Posterior vena cava (tissue), 2 donors: ENCODE measurements at regions not wholly inside any gene's neighbourhood (a gene's known extent, or its start where the extent isn't known, plus 50 kb on each side); places are given as distances from the start of the nearest gene placed in this dataset.

Experiments
- DNase-seq: peaks from one replicate; pipeline ENCODE4 v3.0.0-alpha.2; 2020; ENCODE audit warnings: low spot score
- intact Hi-C, 2 donors: fragments of 100-400 bp; cut with DNase I; formaldehyde crosslinking; loops; one replicate each; pipeline versions ENCODE4 v1.14.1 to v1.14.2; 2022 to 2023
- donor health status: DM: yes; HTN: yes; CAD: no.
- donor health status: DM: yes; HTN: yes; CAD: no.

DNA sequence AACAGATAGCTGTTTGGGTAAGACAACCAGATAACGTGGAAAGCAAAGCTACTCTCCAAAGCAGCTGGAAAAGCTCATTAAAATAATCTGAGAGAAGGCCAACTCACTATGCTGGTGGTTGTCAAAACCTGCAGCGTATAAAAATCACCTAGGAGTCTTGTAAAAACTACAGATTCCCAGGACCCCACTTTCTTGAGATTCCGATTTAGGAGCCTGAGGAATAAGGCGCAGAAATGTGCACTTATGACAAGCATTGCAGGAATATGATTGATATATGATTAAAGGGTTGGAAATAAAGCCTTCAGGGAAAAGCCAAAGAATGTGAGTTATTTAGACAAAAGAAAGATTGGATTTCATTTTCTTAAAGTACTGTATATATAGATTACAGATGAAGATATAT, 285.0 kb upstream of the PTGER4 start:
- intact Hi-C loops, result no loop called here
- DNase-seq, result no peak

DNA sequence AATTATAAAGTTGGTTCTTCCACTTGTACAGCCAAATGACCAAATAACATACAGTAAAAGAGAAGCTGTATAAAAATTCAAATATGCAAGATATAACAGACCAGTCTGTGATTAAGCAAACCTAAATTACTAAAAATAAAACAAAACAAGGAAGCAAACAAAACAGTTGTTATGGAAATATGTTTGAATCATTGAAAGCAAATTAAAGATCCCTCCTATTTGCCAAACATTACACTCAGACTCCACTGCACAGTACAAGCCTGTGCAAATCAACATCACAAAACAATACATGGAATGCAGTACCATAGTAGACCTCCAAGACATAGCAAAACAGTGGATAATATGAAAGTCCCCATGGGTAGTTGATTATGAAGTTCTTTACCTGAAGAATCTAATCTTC, 288.1 kb upstream of the PTGER4 start:
- DNase-seq, result no peak
- intact Hi-C loops, result no loop called here

DNA sequence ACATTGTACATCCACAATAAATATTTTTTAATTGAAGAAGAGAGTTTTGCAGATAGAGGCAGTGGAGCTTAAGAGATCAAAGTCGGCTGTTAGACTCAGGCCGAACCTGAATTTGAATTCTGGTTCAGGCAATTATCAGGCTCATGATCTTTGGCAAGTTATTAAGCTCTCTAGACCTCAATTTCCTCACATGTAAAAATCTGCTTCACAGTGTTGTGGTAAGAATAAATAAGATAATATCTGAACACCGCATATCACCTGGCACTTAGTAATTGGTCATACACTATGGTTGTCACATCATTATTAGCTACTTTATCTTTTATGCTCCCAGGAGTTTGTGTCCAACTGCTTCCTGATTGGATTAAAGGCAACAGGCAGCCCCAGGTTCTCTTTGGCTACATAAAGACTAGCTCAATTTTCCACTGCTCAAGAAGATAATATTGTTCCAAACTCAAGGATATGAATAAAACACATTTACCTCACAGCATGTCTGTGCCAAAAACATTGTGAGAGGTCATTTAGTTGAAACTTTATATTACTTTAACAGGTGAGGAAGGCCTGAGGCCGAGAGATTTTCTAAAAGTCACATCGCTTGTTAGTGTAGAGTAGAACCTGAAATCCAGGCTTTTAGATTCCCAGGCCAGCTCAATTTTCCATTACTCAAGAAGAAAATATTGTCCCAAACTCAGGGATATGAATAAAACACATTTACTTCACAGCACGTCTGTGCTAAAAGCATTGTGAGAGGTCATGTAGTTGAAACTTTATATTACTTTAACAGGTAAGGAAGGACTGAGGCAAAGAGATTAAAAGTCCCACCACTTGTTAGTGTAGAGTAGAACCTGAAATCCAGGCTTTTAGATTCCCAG, 289.2 kb upstream of the PTGER4 start:
- intact Hi-C loops, result no loop called here
- DNase-seq, result no peak

DNA sequence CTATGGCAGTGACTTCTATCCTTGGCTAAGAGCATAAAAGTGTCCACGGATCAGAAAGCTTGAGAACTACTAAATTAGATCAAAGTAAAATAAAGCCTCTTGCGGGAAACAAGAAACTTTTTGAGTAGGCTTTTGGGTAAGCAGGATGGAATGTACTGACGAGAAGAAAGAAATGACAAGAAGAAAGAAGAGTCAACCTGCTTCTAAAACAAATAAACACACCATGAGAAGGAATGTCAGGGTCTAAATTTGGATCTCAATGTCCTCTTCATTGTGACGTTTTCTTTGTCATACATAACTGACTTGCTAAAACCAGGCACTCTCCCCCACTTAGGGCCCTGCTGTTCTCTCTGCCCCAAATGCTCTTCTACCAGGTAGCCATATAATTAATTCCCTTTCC, 290.1 kb upstream of the PTGER4 start:
- no peak for DNase-seq
- intact Hi-C loops, result no loop called here

DNA sequence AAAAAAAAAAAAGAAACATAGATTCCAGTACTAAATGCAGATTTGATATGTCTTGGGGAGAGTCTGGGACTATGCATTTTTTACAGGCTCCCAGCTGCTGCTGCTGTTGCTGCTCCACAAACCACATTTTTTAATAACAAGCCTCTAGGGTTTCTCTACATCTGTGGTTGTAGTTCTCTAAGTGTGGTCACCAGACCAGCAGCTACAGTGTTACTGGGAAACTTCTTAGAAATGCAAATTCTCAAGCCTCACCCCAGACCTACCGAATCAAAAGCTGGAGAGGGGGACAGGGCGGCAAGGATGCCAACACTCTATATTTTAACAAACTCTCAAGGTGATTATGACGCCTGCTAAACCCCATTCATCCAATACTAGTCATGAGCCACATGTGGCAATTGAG, 293.4 kb upstream of the PTGER4 start:
- intact Hi-C loops, result no loop called here

DNA sequence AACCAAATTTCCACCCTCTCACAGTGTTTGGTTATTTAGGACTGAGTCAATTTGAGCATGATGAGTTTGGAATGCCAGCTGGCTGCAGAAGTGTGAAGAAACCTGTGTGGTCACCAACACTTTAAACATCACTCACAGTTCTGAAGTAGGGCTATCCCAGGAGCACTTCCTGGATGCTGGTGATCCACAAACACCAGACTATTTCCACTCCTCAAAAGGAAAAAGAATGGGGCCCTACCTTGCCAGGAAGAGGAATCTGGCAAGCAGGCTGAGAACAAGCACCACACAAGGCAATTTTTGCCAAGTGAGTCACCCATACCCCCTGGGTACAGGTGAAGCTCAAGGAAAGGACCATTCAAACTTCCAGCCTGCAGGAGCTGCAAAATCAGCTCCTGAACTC, 294.2 kb upstream of the PTGER4 start:
- intact Hi-C loops, result no loop called here
- no peak for DNase-seq

More for the DNA sequence above, 293.4 kb upstream of the PTGER4 start:
- DNase-seq, result no peak

DNA sequence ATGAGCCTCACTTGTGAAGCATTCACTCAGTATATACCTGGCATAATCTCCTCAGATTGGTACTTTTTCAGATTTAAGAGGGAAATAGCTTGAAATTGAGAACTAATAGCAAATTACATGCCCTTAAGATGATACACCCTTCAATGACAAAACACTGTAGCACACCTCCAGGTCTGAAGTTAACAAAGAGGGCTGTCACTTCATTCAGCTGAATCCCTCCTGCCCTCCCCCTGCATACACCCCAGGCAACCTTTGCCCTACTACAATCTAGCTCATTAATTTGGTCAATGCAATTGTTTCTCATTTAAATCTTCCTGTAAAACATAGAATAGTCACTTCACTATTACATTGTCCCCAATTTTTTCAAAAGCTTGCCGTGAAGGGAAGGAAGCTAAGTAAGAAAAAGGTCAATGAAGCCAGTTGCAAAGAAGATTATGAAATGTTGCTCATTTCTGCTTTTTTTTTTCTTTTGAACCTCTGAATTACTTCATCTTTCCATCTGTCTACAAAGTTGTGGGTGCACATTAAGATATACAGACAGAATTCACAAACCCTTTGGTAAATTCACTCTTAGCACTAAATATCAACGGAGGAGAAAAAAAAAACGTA, 294.8 kb upstream of the PTGER4 start:
- DNase-seq, result no peak
- intact Hi-C loops, result no loop called here

DNA sequence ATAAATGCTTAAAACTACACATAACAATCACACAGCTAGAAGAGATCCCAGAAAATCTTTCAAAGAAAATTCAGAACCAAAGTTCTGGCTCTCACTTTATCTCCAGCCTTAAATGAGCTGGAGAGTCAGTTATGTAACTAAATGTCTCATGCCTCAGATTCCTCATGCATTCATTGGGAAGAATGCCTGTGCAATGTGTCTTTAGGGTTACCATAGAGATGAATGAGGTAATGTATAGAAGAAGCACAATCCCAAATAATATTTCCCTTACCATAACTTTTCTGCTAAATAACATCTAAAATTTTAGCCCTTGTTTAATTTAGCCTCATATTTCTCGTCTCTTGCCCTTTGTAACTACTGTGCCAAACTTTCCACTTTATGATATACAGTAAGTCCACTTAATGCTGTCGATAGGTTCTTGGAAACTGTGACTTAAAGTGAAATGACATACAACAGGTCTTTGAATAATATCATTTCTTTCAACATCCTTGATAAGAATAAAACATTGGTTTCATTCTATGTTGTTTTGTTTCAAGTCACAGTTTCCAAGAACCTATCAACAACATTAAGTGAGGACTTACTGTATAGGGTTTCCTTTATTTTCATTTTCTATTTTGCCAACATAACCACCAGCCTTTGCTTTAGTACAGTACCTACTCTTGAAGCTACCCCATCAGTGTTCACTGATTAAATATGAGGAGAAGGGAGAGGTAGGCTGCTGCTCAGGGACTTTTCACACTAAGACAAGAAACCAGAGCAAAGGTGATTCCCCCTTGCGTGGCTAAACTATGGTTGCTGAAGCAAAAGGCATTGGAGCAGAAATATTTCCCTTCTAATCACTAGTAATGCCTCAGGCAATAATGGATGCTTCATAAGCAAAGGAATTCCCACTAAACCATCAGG, 295.7 kb upstream of the PTGER4 start:
- intact Hi-C loops, result no loop called here
- no peak for DNase-seq

DNA sequence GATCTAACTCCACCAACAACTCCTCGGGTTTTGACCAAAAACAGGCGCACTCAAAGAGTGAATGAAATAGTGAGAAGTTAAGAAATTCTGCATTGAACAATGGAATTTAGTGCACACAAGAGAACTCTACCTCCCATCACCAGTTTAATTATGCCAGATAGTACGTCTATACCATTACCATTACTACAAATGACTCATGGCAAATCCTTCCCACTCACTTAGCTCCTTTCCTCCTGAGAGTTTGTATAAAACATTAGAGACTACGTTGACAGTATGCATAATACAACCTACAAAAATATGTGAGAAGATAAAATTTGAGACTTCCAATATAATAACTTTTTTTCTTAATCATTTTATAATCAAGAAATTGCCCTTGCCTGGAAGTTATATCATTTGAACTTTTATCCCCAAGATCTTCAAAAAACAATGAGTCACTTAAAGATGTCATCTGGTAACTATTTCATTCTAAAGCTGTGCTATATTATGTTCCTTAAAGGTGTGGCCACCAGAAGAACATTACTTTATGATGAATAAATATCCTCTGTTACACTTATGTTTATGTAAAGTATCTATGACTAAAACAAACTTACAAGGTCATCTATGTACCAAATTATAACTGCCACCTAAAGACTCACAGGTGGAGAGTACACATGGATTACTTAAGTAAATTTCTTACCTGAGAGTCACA, 297.9 kb upstream of the PTGER4 start:
- DNase-seq, result no peak
- intact Hi-C loops, result no loop called here

DNA sequence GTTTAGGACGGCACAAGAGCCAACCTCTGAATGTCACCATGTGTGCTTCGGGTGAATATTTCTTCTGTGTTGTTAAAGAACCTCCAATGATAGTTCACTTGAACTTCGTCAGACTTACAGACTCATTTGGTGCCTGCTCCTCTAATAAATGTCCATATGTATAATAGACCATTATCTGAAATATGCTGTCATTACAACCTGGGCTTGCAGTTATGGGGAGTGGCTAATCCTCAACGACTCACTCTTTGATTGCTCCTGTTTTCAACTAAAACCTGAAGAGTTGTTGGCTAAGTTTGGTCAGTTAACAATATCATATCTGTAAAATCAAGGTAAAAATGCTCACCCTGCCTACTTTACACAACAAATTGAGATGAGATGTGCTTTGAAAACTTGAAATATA, 298.7 kb upstream of the PTGER4 start:
- DNase-seq, result no peak
- intact Hi-C loops, result no loop called here

DNA sequence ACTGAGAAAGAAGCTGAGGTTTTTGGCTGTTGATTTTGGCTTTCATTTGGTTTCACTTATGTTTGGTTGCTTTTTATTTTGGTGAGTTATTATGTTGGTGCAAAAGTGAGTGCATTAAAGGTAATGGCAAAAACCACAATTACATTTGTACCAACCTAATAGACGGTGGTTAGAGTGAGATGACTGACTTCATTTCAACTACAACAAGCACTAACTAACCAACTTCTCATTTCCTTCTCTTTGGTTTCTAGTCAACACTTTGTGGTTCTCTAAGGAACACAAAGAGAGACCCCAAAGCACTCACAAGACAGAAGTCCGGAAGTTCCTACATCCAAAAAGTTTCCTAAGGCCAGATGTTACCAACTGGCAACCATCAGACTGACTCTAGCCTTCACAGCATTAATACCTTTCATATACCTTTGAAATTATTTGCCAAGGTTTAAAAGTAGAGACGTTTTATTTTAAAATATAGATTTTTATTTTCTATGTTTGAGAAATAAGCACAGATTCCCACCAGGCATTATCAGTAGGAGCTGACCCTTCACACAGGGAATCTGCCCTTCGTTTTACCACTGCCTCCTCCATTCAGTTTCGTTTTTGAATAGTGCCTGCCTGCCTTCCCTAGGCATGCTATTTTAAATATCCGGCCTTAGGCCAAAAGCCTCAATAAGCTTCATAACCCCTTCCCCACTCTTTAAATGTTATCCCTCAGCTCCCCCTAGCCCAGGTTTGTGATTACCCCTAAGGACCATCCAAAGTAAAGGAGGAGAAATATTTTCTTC, 301.1 kb upstream of the PTGER4 start:
- DNase-seq, result no peak
- intact Hi-C loops, result no loop called here

DNA sequence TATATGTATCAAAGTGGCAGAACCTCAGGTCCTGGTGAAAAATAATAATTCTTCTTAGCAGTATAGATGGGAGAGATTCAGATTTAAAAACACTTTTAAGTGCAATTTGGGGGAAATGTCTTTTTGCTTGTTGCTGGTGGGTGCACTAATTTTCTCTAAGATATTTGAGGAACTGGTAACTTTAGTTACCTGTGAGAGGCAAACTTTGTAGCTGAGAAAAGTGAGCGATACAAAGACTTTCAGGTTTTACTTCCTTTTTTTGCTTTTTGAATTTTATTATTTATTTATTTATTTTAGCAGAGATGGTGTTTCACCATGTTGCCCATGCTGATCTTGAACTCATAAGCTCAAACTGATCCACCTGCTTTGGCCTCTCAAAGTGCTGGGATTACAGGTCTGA, 303.1 kb upstream of the PTGER4 start:
- intact Hi-C loops, result no loop called here
- DNase-seq, result no peak

DNA sequence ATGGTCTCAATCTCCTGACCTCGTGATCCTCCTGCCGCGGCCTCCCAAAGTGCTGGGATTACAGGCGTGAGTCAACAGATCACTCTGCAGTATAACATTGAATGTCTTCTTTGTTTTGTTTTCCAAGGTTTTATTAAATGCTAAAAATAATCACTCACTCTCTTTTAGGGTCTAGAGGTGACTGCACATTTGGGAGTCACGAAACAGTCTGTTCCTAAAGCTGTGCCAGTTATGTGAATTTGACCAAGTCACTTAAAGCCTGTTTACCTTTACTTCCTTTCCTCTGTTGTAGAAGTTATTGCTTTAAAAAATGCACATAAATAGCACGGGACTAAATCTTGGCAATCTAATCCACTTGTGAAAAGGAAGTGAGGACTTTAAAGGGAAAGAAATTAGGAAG, 304.9 kb upstream of the PTGER4 start:
- intact Hi-C loops, result no loop called here
- no peak for DNase-seq

DNA sequence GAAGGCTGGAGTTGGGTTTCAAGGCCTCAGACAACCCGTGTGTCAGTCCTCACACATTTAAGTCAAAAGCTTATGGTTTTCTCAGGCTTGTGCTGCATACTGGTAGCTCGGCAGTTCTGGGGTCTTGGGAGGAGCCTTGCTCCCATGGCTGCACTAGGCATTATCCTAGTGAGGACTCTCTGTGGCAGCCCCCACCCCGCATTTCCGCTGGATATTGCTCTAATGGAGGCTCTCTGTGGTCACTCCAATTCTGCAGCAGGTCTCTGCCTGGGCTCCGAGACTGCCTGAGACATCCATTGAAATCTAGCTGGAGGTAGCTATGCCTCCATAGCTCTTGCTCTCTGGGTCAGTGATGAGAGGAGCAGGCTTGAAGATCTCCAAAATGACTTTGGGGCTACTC, 311.5 kb upstream of the PTGER4 start:
- DNase-seq, result no peak
- intact Hi-C loops, result no loop called here

DNA sequence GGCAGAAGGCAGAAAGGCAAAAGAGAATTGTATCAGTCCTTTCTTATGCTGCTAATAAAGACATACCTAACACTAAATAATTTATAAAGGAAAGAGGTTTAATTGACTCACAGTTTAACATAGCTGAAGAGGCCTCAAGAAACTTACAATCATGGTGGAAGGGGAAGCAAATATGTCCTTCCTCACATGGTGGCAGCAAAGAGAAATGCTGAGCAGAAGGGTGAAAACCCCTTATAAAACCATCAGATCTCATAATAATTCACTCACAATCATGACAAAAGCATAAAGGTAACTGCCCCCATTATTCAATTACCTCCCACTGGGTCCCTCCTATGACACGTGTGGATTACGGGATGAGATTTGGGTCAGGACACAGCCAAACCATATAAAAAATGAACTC, 312.5 kb upstream of the PTGER4 start:
- intact Hi-C loops, result no loop called here
- no peak for DNase-seq

DNA sequence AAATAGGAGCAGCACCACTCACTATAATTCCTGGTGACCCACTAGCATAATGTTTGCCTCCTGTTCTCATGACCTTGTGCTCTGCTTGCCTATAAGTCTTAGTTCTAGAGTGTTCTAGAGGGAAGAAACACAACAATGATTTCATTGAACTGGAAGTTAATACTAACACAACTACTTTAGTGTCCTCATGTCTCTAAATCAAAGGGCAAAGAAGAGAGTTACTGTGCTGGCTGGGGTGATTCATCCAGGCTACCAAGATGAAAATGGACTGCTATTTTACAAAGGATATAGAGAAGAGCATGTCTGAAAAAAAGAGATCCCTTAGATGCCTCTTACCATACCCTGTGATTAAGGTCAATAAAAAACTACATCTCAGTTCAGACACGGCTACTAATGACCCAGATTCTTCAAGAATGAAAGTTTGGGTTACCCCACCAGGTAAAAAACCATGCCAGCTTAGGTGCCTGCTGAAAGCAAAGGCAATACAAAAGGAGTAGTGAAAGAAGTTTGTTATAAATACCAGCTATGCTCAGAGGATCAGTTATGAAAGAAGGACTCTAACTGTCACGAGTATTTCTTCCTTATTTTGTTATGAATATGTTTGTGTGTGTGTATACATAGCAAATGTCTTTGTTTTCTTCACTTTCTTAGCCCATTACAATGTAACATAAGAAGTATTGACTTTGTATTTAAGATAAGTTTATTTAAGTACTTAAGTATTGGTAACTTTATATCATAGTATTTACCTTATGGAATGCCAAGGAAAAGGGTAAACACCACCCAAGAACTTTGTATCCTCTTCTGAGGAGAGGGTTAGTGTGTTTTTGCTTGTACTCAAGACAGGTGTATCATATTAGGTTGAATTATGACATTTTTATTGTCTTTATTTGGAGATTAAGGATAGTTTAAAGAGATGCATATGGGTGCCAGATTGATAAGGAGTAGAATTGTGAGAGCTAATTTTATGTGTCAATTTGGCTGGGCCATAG, 314.1 kb upstream of the PTGER4 start:
- intact Hi-C loops, result no loop called here
- no peak for DNase-seq

DNA sequence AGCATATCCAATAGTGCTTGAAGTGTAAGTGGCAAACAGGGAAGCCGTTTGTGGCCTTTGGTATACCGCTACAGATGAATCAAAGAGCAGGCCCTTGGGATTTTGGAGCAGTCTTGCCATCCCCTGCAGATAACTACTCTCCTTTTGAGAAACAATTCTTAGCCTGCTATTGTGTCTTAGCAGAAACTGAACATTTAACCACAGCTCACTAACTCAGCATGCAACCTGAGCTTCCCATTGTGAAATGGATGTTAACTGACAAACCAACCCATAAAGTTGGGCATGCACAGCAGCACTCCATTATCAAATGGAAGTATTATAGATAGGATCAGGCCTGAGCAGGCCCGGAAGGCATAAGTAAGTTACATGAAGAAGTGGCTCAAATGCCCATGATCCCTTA, 315.3 kb upstream of the PTGER4 start:
- no peak for DNase-seq
- intact Hi-C loops, result loop anchor here (5.0 kb wide), 2 partner anchors 1167 to 1857 kb away; no protein-coding TSS in a partner anchor

DNA sequence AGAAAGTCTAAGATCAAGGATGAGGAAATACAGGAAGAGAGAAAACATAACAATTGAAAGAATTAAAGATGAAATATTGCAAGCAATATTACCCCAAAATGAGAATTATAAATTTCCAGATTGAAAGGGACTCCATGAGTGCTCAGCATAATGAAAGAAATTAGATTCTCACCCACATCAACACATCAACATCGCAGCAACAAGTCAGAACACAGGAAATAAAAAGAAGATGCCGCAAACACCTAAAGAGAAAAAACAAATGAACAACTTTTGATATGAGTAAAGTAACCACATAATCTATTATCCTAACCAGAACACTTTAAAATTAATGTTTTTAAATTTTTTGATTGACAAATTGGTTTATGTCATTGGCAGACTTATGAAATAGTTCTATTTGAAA, 318.3 kb upstream of the PTGER4 start:
- DNase-seq, result no peak
- intact Hi-C loops, result loop anchor here (5.0 kb wide), 2 partner anchors 1164 to 1854 kb away; no protein-coding TSS in a partner anchor
